ENCODE measurements at regions not wholly inside any gene's neighbourhood (a gene's known extent, or its start where the extent isn't known, plus 50 kb on each side); places are given as distances from the start of the nearest gene placed in this dataset.
"Not testable (repeated sequence)": the region's sequence is repeated elsewhere in the genome, so short reads cannot be mapped to it uniquely, and the experiment has no call there.

GRCh38 chr11:57871231-57871630 is 109.6 kb downstream of the CTNND1 start:
- DNase-seq (ENCODE audit: low read depth) = no peak

DNA sequence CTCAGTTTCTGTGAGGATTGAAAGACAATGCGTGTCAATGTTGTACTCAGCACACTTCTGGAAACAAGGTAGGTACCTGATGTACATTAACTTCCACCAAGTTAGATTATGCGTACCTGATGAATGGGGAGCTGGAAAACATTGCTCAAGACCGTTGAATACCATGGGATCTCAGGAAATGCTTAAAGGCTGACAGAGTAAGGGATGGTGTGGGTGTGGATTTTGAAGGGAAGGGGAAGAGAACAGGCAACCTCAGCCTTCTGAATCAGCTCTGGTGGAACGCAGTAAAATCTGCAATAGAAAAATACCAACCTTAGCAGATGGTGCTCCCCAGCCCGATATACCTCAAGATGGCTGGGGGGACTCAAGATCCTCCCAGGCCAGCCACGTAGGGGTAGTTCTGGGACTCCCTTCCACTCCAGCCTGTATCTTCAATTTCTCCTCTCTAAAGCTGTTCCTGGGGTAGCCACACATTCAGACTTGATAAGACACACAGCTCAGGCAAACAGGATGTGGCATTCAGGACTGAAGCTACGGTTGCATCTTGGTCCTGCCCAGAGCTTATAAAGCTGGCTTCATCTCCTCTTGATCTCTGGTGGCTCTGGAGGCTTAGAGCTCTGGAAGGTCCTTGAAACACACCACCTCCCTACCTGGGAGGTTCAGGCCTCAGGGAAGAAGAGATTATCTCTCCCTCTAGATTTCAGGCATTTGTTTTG is 111.8 kb downstream of the CTNND1 start:
- DNase-seq (ENCODE audit: low read depth) = no peak

DNA sequence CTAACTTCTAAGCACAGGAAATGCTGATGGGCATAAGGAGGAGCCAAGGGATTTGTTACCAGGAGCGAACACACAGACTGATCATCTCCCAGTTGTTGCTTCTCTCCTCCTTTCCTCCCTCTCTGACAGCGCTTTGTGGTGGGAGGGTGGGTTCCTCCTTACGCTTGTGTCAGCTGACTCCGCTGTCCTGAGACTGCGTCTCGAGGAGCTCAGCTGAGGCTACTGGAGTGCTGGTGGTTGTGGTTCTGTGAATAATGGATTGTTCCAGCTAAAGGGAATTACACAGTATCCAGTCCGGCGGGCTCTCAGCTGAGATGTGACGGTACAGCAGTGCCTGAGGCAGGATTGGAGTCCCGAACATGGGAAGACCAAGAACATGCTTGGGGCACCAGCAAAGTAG is 113.4 kb downstream of the CTNND1 start:
- no peak for DNase-seq (ENCODE audit: low read depth)

GRCh38 chr11:57881647-57882046 is 120.0 kb downstream of the CTNND1 start:
- no peak for DNase-seq (ENCODE audit: low read depth)

GRCh38 chr11:57883630-57884029 is 122.0 kb downstream of the CTNND1 start:
- no peak for DNase-seq (ENCODE audit: low read depth)

DNA sequence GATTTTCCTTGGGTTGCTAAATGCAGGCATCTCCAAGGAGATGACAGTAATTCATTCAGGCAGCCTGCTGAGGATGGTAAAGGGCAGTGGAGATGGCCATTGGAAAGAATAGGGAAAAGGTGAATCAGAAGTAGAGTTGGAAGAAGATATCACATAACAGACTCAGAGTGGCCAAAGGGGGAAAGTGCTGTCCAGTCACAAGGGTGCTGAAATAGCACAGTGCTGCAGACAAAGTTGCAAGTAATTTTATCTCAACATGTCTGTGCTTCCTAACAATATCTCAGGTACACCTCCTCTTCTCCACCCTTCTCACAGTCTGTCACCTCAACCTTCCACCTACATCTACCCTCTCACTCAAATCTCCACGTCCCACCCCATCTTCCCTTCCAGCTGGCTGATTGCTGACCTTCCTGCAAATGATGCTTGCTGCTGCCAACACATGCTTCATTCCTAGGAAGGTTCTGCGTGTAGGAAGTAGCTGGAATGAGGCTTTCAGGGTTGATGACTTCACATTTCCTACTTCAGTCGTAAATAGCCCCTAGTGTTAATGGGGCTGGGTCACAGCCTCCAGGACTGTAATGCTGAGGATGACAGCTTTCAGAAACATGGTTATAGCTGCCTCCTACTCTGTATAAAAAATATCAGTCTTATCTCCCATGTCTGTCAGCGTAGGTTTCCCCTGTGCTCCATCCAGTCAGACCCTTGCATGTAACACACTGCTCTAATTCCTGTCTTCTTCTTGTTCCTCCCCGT is 123.9 kb downstream of the CTNND1 start:
- DNase-seq (ENCODE audit: low read depth) = peak; percentile 31

- no peak for DNase-seq (ENCODE audit: low read depth)
These were observed 126.8 kb downstream of the CTNND1 start for GRCh38 chr11:57888386-57888785.

GRCh38 chr11:57890521-57890920 is 128.9 kb downstream of the CTNND1 start:
- DNase-seq (ENCODE audit: low read depth) = no peak

GRCh38 chr11:57893200-57893599 is 130.5 kb upstream of the OR9Q1 start:
- DNase-seq (ENCODE audit: low read depth) = not testable (repeated sequence)

DNA sequence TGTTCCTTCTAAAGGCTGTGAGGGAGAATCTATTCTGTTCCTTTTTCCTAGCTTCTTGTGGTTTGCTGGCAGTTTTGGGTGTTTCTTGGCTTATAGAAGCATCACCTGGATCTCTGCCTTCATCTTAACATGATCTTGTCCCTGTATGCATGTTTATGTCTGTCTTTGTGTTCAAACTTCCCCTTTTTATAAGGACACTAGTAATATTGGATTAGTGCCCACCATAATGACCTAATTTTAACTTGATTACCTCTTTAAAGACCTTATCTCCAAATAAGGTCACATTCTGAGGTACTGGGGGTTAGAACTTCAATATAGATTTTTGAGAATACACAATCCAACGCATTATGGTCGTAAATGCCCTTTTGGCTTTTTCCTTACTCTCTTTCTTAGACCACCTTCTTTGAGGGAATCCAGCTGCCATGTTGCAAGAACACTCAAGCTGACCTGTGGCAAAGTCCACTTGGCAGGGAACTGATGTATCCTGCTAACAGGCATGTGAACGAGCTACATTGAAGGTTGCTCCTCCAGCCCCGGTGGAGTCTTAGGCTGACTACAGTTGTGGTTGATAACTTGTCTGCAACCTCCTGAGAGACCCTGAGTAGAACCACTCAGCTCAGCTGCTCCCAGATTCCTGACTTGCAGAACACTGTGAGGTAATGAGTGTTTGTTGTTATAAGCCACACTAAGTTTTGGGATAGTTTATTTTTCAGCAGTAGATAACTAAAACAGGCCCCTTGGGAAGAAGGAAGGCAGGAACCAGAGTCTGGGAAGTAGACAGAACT is 127.1 kb upstream of the OR9Q1 start:
- DNase-seq (ENCODE audit: low read depth) = no peak

- no peak for DNase-seq (ENCODE audit: low read depth)
These were observed 124.3 kb upstream of the OR9Q1 start for GRCh38 chr11:57899378-57899777.

GRCh38 chr11:57900320-57900719 is 123.4 kb upstream of the OR9Q1 start:
- no peak for DNase-seq (ENCODE audit: low read depth)

DNA sequence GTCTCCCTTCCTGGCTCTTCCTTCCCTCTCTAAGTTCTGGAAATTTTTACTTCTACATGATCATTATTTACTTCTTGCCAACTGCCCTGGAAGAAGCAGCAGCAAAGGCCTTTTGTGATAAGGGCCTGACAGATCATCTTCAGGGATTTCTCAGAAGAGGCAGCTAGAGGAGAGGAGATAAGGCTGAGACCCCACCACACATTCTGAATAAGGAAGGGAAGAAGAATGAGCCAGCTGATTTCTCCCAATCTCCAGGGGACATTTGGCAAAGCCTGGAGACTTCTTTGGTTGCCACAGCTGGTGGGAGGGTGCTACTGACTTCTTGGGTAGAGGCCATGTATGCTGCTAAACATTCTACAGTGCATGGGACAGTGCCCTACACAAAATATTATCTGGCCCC is 122.4 kb upstream of the OR9Q1 start:
- no peak for DNase-seq (ENCODE audit: low read depth)

- no peak for DNase-seq (ENCODE audit: low read depth)
These were observed 121.9 kb upstream of the OR9Q1 start for GRCh38 chr11:57901756-57902155.

DNA sequence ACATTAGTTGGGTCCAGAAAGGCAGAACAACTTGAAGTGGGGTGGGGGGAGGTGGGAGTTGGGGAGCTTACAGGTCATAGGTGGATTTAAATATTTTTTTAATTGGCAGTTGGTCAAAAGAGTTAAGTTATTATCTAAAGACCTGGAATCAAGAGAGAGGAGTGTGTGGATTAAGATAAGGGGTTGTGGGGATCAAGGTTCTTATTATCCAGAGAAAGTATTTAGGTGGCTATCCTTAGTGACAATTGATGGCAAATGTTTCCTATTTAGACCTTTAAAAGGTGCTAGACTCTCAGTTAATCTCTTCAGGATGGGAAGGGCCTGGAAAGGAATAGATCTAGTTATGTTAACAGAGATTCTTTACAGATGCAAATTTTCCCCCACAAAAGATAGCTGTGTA is 120.7 kb upstream of the OR9Q1 start:
- DNase-seq (ENCODE audit: low read depth) = no peak

GRCh38 chr11:57903441-57904123 is 120.1 kb upstream of the OR9Q1 start:
- DNase-seq (ENCODE audit: low read depth) = no peak

- no peak for DNase-seq (ENCODE audit: low read depth)
These were observed 119.3 kb upstream of the OR9Q1 start for GRCh38 chr11:57904376-57904775.

DNA sequence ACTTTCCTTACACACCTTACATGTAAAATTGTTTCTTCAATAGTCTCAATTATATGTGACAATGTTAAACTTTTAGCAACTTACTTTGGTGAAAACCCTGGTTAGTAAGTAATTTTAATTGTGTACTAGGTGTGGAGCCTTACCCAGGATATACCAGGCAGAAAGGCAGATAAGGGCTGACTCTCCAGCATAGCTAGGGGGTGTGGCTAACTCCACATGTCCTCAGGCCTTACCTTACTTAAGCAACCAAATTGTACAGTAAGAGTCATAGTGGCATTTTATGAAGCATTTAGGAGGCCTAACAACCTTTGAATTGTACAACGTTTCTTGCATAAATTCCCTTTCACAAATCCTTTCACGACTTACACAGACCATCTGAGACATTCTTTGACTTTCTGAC is 118.2 kb upstream of the OR9Q1 start:
- DNase-seq (ENCODE audit: low read depth) = no peak

DNA sequence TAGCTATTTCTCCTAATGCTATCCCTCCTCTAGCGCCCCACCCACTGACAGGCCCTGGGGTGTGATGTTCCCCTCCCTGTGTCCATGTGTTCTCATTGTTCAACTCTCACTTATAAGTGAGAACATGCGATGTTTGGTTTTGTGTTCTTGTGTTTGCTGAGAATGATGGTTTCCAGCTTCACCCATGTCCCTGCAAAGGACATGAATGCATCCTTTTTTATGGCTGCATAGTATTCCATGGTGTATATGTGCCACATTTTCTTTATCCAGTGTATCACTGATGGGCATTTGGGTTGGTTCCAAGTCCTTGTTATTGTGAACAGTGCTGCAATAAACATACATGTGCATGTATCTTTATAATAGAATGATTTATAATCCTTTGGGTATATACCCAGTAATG is 115.3 kb upstream of the OR9Q1 start:
- DNase-seq (ENCODE audit: low read depth) = not testable (repeated sequence)

DNA sequence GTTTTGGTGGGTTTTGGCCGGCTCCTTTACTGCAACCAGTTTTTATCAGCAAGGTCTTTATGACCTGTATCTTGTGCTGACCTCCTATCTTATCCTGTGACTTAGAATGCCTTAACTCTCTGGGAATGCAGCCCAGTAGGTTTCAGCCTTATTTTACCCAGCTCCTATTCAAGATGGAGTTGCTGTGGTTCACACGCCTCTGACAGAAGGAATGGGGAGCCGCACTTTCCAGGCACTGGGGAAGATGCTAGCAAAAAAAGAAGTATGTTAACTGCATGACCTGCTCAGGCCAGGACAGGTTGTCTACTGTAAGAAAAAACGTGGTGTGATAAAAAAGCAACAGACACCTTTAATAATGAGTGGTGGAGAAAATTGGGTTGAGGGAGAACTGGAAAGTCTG is 112.2 kb upstream of the OR9Q1 start:
- not testable (repeated sequence) for DNase-seq (ENCODE audit: low read depth)

DNA sequence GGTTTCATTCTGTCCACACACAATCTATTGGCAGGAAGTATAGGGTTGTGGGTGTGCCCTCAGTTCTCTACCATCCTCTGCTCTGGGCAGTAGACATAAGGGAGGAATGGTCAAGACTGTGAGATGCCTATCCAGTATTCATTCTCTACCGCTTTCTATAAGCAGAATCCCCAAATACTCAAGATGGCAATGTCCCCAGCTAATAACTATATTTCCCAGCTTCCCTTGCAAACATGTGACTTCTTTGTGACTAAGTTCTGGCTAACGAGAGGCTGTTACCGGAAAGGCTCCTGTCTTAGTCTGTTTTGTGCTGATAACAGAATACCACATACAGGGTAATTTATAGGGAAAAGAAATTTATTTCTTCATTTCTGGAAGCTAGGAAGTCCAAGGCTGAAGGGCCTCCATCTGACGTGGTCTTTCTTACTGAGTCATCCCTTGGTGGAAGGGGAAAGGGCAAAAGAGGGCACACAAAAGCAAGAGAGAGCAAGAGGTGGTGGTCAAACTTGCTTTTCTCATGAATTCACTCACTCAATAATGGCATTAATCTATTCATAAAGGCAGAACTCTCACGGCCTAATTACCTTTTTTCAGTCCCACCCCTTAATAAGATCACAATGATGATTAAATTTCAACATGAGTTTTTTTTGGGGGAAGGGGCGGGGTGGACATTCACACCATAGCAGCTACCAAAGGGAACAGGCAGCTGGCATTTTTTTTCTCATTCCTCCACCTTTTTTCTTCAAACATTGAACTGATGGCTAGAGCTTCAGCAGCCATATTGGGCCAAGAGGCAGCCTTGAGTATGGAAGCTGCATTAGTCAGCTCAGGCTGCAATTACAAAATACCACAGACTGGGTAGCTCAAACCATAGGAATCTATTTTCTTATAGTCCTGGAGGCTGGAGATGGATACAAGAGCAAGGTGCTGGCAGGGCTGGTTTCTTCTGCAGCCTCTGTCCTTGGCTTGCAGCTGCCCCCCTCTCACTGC is 109.7 kb upstream of the OR9Q1 start:
- no peak for DNase-seq (ENCODE audit: low read depth)
